Neural crest cell (in vitro differentiated cells): ENCODE measurements at regions not wholly inside any gene's neighbourhood (a gene's known extent, or its start where the extent isn't known, plus 50 kb on each side); places are given as distances from the start of the nearest gene placed in this dataset.
"Not testable (repeated sequence)": the region's sequence is repeated elsewhere in the genome, so short reads cannot be mapped to it uniquely, and the experiment has no call there.

ENCODE experiments used
- DNase-seq: peaks from one replicate; pipeline ENCODE4 v3.0.0; 2021; ENCODE audit warnings: low read depth, mixed read lengths, low spot score
- H3K27ac Mint-ChIP-seq: one replicate; pipeline ENCODE4 v1.8.0; 2021; ENCODE audit warnings: mild to moderate bottlenecking, mixed read lengths; ENCODE audit not compliant: unreplicated experiment
- H3K27me3 Mint-ChIP-seq: 2 replicates; pipeline ENCODE4 v1.8.0; 2021; ENCODE audit warnings: low read depth, mild to moderate bottlenecking, mixed read lengths
- H3K36me3 Mint-ChIP-seq: 2 replicates; pipeline ENCODE4 v1.8.0; 2021; ENCODE audit warnings: low read depth, mild to moderate bottlenecking, mixed read lengths
- H3K4me1 Mint-ChIP-seq: 2 replicates; pipeline ENCODE4 v1.8.0; 2021; ENCODE audit warnings: mixed read lengths
- H3K4me3 Mint-ChIP-seq: one replicate; pipeline ENCODE4 v1.8.0; 2021; ENCODE audit warnings: mild to moderate bottlenecking, mixed read lengths
- H3K9me3 Mint-ChIP-seq: 2 replicates; pipeline ENCODE4 v1.8.0; 2021; ENCODE audit warnings: mixed read lengths
- TF ChIP-seq, protein P1 (sequence below): fragments of 200-600 bp; sonication (generic); conservative IDR thresholded peaks from 2 replicates; pipeline ENCODE4 v1.5.0; 2021; ENCODE audit warnings: antibody characterized with exemption, mild to moderate bottlenecking

DNA sequence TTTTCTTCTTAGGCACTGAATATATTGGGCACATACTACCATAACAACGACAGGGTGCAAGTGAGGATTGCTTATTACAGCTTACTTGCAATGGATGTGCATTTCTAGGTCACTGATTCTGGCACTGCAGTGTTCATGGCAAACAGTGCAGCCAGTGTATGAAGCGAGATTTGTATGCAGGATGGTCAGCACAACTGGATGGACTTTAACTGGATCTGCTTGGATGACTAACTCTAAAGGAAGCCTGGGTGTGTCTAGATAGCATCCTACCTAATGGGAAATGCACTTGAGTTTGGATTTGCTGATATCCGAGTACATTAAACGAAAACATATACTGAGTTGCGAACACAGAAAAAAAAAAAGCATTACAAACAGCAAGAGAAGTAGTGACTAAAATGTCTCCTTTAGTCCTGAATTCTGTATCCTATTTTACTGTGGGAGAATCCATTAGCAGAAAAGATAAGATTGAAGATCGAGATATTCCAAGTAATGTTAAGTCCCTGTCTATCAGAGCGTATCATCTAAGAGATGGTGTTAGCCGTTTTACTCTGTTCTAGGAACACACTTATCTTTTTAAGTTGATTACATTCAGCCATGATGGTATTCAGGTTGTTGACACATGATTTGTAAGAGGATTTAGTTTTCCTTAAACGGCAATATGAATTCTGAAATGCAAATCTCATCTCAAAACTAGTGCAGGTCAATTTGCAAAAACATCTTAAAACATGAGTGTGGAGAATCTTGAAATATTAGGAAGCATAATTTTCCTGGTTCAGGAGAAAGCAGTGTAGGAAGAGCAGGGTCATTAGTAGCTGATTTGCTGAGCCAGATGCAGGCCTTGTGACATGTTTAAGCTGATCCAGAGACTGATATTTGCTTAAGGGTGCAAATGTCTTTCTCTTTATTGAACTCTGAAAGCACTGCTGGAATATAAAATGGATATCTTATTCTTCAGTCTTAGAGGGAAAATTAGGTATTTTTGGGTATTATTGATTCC, 142.6 kb upstream of the CPHXL start:
- Mint-ChIP-seq H3K36me3 (no peaks in the 10 kb centered on the region), H3K4me3 (no peak overlapping the region), H3K27ac (no peak overlapping the region), H3K4me1 (peaks cover 24% of the 10 kb centered on the region), H3K27me3 (peaks cover 2% of the 10 kb centered on the region), H3K9me3 (peaks cover 2% of the 10 kb centered on the region)
- TF ChIP-seq, protein P1, sequence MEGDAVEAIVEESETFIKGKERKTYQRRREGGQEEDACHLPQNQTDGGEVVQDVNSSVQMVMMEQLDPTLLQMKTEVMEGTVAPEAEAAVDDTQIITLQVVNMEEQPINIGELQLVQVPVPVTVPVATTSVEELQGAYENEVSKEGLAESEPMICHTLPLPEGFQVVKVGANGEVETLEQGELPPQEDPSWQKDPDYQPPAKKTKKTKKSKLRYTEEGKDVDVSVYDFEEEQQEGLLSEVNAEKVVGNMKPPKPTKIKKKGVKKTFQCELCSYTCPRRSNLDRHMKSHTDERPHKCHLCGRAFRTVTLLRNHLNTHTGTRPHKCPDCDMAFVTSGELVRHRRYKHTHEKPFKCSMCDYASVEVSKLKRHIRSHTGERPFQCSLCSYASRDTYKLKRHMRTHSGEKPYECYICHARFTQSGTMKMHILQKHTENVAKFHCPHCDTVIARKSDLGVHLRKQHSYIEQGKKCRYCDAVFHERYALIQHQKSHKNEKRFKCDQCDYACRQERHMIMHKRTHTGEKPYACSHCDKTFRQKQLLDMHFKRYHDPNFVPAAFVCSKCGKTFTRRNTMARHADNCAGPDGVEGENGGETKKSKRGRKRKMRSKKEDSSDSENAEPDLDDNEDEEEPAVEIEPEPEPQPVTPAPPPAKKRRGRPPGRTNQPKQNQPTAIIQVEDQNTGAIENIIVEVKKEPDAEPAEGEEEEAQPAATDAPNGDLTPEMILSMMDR = no peak
- no peak for DNase-seq

DNA sequence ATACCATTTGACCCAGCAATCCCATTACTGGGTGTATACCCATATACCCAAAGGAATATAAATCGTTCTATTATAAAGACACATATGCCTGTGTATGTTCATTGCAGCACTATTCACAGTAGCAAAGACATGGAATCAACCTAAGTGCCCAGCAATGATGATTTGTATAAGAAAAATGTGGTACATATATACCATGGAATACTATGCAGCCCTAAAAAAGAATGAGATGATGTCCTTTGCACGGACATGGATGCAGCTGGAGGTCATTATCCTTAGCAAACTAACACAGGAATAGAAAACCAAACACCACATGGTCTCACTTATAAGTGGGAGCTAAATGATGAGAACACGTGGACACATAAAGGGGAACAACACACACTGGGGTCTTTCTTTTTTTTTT, 155.0 kb upstream of the CPHXL start:
- not testable (repeated sequence) for H3K9me3 Mint-ChIP-seq, H3K27ac Mint-ChIP-seq, DNase-seq, H3K36me3 Mint-ChIP-seq, H3K27me3 Mint-ChIP-seq, H3K4me3 Mint-ChIP-seq, H3K4me1 Mint-ChIP-seq

DNA sequence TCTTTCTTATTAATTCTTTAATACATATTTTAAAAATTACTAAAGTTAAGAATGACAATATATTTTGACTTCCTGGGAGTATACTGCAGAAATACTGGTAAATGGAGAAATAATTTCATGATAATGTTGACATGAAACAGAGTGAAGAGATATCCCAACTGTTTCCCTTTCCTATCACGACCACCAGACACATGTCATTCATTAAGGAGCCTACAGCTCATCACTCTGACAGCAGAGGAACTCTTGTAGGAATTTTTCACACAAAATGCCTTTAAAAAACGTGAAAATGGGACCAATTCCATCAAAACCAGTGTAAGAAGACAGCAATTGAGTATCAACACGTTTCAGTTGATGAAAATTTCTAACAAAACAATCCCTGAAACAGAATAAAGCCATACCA, 172.9 kb upstream of the CPHXL start:
- Mint-ChIP-seq H3K4me1 (peaks cover 6% of the 10 kb centered on the region), H3K36me3 (no peaks in the 10 kb centered on the region), H3K27me3 (no peaks in the 10 kb centered on the region), H3K9me3 (no peaks in the 10 kb centered on the region), H3K4me3 (no peak overlapping the region), H3K27ac (no peak overlapping the region)
- TF ChIP-seq, protein P1 = no peak
- no peak for DNase-seq

DNA sequence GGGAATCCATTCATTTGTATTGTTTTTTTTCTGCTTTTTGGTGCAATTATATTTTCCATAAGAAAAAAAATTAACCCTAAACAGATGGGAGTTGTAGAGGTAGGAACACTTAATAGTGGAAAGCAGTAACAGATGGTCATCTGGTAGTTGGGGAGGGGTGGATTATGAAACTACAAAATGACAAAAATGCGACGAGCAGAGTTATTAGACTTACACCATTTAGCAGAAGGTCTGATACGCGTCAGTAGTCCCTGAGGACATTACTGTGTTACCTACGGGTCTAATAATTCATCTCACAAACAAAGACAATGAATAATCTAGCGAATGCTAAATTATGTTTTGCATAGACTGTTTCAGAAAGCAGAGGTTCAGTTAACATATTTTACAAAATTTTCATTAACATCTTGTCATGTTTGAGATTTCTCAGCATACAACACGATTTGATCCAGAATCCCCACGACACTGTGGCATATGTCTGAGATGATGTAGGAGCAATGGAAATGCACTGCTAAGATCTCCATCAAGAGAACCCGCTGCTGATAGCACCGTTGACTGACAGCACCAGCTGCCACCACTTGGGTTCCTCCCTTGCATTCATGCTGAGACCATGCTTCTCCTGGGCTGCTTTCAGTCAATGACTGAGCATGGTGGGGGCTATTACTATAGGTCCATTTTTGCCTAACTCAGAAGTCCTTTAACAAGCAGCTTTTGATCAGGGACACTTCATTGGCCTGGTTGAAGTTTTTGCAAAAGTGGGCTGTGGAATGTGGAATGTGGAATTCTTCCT, 182.2 kb upstream of the CPHXL start:
- TF ChIP-seq, protein P1 = no peak
- no peak overlapping the region for H3K4me3 Mint-ChIP-seq
- H3K4me1 Mint-ChIP-seq = peaks cover 5% of the 10 kb centered on the region
- H3K36me3 Mint-ChIP-seq = no peaks in the 10 kb centered on the region
- no peak for DNase-seq
- no peak overlapping the region for H3K27ac Mint-ChIP-seq
- no peaks in the 10 kb centered on the region for H3K9me3 Mint-ChIP-seq
- H3K27me3 Mint-ChIP-seq = no peaks in the 10 kb centered on the region

DNA sequence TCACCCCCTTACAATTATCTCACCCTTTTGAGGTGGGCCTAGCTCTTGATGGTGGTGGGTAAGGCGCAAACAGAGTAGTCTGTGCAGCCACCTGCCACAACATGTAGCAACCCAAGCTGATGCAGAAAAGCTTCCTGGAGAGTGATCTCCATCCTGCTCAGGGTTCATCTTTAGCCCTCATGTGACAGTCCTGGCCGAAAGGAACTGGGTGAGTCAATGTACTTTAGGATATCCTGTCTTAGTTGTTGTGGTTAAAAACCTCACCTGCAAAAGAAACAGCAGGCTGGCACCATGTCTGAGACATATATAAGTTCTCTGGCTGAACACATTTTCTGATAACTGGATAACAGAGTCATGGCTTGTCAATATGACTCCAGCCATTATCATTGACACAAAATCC, 183.5 kb upstream of the CPHXL start:
- Mint-ChIP-seq H3K27me3 (no peaks in the 10 kb centered on the region), H3K9me3 (no peaks in the 10 kb centered on the region), H3K4me1 (no peaks in the 10 kb centered on the region), H3K36me3 (no peaks in the 10 kb centered on the region), H3K27ac (no peak overlapping the region), H3K4me3 (no peak overlapping the region)
- TF ChIP-seq, protein P1 = no peak
- no peak for DNase-seq
